GM19328 (cell line): ENCODE measurements at regions not wholly inside any gene's neighbourhood (a gene's known extent, or its start where the extent isn't known, plus 50 kb on each side); places are given as distances from the start of the nearest gene placed in this dataset.
A peak's percentile ranks its signal among the peaks of the same experiment; 100 is the strongest.
"Not testable (repeated sequence)": the region's sequence is repeated elsewhere in the genome, so short reads cannot be mapped to it uniquely, and the experiment has no call there.

Source experiments
- ATAC-seq: cut with Tn5 transposase; IDR thresholded peaks from one replicate; pipeline ENCODE4 v1.9.1; 2021; ENCODE audit warnings: mild to moderate bottlenecking, moderate library complexity; ENCODE audit not compliant: unreplicated experiment

DNA sequence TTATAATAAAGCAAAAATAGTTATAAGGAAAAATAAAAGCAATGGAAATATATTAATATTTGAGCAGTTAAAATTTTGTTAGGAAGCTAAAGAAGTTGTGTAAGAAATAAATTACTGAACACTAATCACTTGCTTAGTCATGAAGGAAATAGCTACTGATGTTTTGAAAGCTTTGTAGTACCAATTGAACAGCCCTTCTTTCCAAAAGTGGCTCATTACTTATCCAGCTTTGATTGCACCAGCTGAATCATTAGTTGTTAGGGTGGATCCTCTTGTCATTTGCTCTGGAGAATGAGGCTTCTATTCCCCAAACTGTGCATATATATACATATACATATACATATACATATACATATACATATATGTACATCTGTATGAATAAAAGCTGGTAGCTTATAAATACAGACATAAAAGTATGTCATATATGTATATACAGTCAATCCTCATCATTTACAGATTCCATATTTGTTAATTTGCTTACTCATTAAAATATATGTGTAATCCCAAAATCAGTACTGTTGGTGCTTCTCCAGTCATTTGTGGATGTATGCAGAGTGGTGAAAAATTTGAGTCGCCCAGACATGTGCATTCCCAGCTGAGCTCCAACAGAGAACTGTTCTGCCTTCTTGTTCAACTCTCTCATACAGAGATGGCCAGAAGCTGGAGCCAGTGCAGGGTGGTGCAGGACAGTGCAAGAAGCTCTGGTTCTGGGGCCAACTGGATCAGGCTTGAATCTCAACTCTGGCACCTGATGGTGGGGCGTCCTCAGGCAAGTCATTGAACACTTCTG lies 214.1 kb downstream of the RPAP3 start:
- no peak for ATAC-seq

- ATAC-seq, result no peak
Measured at GRCh38 chr12:47488888-47489287, 216.9 kb downstream of the RPAP3 start.

DNA sequence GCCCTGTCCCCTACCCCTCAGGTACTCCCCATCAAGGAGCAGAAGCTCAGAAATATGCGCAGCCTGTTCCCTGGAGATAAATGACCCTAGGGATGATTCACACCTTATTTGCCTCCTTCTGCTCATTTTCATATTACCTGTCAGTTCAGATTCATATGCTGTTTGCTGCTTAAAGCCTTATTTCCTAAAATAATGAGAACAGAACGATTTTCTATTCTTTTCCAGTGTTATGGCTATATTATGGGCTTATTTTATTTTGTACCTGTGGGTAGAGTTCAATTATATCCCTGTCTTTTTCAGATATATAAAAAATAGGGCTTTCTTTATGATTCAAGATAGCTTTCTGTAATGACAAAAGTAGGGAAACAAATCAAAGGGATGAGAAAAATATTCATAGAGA lies 224.8 kb downstream of the RPAP3 start:
- no peak for ATAC-seq

DNA sequence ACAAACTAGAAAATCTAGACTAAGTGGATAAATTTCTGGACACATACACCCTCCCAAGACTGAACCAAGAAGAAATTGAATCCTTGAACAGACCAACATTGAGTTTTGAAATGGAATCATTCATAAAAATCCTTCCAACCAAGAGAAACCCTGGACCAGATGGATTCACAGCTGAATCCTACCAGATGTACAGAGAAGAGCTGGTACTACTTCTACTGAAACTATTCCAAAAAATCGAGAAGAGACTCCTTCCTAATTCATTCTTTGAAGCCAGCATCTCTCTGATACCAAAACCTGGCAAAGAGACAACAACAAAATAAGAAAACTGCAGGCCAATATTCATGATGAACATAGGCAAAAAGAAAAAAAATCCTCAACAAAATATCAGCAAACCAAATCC lies 227.4 kb downstream of the RPAP3 start:
- no peak for ATAC-seq

- no peak for ATAC-seq
Measured at GRCh38 chr12:47473091-47473490, 232.7 kb downstream of the RPAP3 start.

- not testable (repeated sequence) for ATAC-seq
Measured at GRCh38 chr12:47470349-47470748, 235.5 kb downstream of the RPAP3 start.

GRCh38 chr12:47463918-47464317 lies 241.9 kb downstream of the RPAP3 start:
- ATAC-seq, result not testable (repeated sequence)

GRCh38 chr12:47458279-47458678 lies 247.6 kb downstream of the RPAP3 start:
- ATAC-seq, result no peak

GRCh38 chr12:47449797-47450196 lies 256.0 kb downstream of the RPAP3 start:
- ATAC-seq, result peak; percentile 70

- ATAC-seq, result no peak
Measured at GRCh38 chr12:47442310-47442709, 263.5 kb downstream of the RPAP3 start.

DNA sequence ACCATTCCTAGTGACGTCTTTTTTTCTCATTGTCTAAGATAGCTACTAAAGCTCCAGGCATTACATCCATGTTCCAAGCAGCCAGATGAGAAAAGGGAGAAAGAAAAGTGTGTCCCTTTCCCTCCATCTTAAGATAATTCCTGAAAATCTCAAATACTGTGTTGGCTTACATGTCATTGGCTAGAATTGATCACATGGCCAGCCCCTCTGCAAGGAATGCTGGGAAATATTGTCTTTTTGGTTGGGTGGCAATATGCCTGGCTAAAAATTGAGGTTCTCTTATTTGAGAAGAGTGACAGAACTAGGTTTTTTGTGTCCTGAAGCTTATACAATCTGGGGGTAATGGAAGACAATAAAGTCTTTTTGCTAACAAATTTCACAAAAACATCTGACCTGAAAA lies 264.3 kb downstream of the RPAP3 start:
- ATAC-seq, result no peak

- ATAC-seq, result no peak
Measured at GRCh38 chr12:47438175-47438574, 267.7 kb downstream of the RPAP3 start.

DNA sequence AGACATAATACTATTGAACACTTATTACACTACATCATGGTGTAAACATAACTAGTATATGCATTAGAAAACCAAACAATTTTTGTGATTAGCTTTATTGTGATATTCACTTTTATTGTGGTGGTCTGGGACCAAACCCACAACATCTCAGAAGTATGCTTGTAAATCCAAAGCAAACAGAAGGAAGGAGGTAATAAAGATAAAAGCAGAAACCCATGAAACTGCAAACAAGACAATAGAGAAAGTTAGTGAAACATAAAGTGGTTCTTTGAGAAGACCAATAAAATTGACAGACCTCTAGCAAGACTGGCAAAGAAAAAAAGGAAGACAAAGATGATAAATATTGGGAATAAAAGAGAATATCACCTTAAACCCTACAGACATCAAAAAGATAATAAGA lies 268.3 kb downstream of the RPAP3 start:
- no peak for ATAC-seq

- no peak for ATAC-seq
Measured at GRCh38 chr12:47433876-47434275, 272.0 kb downstream of the RPAP3 start.

DNA sequence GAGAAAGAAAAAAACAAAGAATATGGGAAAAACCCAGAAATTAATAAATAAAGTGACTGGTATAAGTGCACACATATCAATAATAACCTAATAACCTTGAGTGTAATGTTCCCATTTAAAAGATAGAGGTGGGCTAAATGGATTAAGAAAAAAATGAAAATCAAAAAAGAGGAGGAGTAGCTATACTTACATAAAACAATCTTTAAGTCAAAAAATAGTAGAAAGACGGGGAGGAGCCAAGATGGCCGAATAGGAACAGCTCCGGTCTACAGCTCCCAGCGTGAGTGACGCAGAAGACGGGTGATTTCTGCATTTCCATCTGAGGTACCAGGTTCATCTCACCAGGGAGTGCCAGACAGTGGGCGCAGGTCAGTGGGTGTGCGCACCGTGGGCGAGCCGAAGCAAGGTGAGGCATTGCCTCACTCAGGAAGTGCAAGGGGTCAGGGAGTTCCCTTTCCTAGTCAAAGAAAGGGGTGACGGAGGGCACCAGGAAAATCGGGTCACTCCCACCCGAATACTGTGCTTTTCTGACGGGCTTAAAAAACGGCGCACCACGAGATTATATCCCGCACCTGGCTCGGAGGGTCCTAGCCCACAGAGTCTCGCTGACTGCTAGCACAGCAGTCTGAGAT lies 279.0 kb downstream of the RPAP3 start:
- not testable (repeated sequence) for ATAC-seq

DNA sequence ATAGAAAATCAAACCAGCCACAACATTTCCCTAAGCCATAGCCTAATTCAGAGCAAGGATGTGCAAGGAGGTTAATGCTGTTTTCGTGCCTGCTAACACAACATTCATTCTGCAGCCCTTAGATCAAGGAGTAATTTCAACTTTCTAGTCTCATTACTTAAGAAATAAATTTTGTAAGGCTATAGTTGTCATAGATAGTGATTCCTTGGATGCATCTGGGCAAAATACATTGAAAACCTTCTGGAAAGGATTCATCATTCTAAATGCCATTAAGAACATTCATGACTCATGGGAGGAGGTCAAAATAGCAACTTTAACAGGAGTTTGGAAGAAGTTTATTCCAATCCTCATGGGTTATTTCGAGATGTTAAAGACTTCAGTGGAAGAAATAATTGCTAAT lies 283.2 kb downstream of the RPAP3 start:
- ATAC-seq, result no peak

DNA sequence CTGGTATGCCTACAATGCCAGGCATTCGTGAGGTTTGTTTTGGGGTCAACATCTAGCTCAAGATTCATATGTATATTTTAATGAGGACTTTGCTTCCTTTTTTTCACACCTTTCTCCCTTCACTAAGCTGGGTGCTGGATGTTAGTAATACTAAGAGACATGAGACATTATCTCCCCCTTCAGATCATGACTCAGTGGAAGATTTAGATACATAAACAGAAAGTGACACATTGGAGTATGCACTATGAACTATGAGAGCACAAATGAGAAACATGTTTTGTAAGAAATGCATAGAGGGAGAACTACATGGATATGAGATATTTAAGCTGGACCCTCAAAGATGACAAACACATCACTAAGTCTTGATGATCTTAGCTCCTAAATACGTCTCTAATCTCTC lies 286.3 kb downstream of the RPAP3 start:
- ATAC-seq, result no peak

DNA sequence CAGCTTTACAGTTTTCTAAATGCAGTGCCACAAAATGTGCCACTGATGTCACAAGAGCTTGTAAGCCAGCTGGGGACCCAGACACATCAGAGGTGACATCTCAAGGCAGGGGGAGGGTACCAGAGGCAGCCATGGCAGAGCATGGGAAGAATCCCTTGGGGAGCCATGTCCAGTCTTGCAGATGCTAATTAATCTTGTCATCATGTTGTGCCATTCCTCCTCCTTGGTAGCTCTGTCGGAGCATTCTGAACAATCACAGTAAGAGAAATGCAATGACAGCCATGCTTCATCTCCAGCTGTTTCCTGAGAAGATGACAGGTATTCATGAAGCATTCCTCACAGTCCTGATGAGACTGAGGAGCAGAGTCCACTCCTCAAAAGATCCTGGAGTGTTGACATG lies 287.9 kb downstream of the RPAP3 start:
- ATAC-seq, result no peak

DNA sequence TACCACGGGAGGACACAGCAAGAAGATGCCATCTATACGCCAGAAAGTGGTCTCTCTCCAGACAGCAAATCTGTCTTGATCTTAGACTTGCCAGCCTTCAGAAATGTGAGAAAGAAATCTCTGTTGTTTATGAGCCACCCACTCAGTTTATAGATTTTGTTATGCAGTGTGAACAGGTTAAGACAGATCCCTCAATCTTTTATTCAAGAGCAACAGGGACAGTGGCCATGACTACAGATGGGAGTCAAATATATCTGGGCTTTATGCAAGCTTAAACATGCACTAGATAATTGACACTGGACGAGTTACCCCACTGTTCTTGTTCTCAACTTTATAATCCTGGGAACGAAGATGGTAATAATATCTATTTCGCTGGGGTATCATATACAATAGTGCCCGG lies 288.7 kb downstream of the RPAP3 start:
- ATAC-seq, result no peak

DNA sequence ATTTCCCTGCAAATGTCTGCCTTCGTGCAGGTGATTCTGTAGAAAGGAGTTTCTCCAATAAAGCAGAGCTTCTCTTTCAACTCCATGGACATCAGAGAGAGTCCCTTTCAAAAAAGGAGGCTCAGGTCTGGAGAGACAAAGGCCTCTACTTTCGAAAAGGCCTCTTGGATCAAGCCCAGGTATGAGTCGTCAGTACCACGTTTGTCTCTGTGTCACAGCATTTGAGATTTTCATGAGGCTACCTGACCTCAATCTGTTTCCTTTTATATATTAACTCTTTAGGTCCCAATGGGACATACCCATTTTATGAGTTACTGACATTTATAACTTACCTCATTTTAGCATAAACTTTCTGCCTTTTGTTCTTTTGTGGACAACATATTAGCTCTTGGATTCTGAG lies 290.8 kb downstream of the RPAP3 start:
- ATAC-seq, result no peak

- ATAC-seq, result no peak
Measured at GRCh38 chr12:47414511-47414910, 291.3 kb downstream of the RPAP3 start.

DNA sequence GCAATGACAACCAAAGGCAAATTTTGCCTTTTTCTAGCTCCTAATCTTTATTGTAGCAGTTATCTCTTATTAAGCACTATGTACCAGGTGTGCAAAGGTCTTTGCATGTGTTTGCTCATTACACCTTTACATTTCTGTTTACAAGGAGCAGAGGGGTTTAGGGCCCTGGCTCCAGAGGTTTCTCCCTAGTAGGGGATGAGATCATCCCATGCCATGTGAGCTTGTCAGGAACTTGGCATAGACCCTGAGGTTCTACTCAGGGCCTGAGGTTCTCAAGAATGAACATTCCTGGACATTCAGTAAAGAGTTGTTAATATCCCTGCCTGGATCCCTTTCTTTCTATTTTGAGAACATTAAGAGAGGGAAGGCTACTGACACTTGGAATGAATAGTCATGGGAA lies 292.0 kb downstream of the RPAP3 start:
- ATAC-seq, result no peak
